C4-2B (cell line): ENCODE measurements at regions not wholly inside any gene's neighbourhood (a gene's known extent, or its start where the extent isn't known, plus 50 kb on each side); places are given as distances from the start of the nearest gene placed in this dataset.

ENCODE experiments used
- H3K27ac ChIP-seq: fragments of 450-650 bp; 2 replicates; pipeline ENCODE4 v1.5.1; 2017
- CTCF ChIP-seq: fragments of 450-650 bp; conservative IDR thresholded peaks from 2 replicates; pipeline ENCODE4 v1.5.1; 2017; ENCODE audit warnings: mild to moderate bottlenecking
- ZFX ChIP-seq: fragments of 450-650 bp; IDR thresholded peaks from 2 replicates; pipeline ENCODE4 v1.6.1; 2017

- H3K27ac ChIP-seq = no peak overlapping the region
- TF ChIP-seq ZFX (no peak), CTCF (no peak)
Observed at GRCh38 chr13:22506096-22506691, 674.6 kb upstream of the SGCG start.

- H3K27ac ChIP-seq = no peak overlapping the region
- TF ChIP-seq CTCF = no peak
- no peak for TF ChIP-seq ZFX
Observed at GRCh38 chr13:22517544-22517943, 663.2 kb upstream of the SGCG start.

GRCh38 chr13:22536851-22537250 lies 643.9 kb upstream of the SGCG start:
- H3K27ac ChIP-seq = no peak overlapping the region
- TF ChIP-seq ZFX (no peak), CTCF (no peak)

GRCh38 chr13:22538400-22538799 lies 642.4 kb upstream of the SGCG start:
- no peak for TF ChIP-seq CTCF
- no peak for TF ChIP-seq ZFX
- no peak overlapping the region for H3K27ac ChIP-seq

GRCh38 chr13:22549126-22549525 lies 631.7 kb upstream of the SGCG start:
- H3K27ac ChIP-seq = no peak overlapping the region
- no peak for TF ChIP-seq CTCF
- no peak for TF ChIP-seq ZFX

- no peak overlapping the region for H3K27ac ChIP-seq
- no peak for TF ChIP-seq ZFX
- no peak for TF ChIP-seq CTCF
Observed at GRCh38 chr13:22561581-22561980, 619.2 kb upstream of the SGCG start.

GRCh38 chr13:22562116-22562515 lies 618.7 kb upstream of the SGCG start:
- no peak overlapping the region for H3K27ac ChIP-seq

More at GRCh38 chr13:22562116-22562515, 618.7 kb upstream of the SGCG start:
- TF ChIP-seq ZFX = no peak
- TF ChIP-seq CTCF = no peak
